ENCODE measurements at regions not wholly inside any gene's neighbourhood (a gene's known extent, or its start where the extent isn't known, plus 50 kb on each side); places are given as distances from the start of the nearest gene placed in this dataset.
"Not testable (repeated sequence)": the region's sequence is repeated elsewhere in the genome, so short reads cannot be mapped to it uniquely, and the experiment has no call there.

DNA sequence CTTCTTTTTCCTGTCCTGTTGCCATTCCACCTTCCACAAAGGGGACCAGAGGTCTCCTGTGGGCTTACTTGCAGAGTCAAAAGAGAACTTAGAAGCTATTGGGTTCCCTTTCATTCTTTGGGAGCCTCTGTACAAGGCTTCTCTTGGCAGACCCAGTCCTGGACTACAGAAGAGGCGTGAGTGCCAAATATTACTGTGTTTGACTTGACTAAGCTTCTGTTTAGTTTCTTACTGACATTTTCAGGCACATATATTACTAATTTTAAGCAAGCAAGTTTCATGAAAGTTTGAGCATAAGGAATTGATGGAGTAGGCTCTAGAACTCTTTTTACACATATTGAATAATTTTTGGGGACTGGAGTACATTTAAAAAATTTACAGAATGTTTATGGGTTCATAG lies 254.4 kb downstream of the HAPSTR1 start:
- intact Hi-C loops (cut with DNase I): no loop called here
- TF ChIP-seq, protein P1, sequence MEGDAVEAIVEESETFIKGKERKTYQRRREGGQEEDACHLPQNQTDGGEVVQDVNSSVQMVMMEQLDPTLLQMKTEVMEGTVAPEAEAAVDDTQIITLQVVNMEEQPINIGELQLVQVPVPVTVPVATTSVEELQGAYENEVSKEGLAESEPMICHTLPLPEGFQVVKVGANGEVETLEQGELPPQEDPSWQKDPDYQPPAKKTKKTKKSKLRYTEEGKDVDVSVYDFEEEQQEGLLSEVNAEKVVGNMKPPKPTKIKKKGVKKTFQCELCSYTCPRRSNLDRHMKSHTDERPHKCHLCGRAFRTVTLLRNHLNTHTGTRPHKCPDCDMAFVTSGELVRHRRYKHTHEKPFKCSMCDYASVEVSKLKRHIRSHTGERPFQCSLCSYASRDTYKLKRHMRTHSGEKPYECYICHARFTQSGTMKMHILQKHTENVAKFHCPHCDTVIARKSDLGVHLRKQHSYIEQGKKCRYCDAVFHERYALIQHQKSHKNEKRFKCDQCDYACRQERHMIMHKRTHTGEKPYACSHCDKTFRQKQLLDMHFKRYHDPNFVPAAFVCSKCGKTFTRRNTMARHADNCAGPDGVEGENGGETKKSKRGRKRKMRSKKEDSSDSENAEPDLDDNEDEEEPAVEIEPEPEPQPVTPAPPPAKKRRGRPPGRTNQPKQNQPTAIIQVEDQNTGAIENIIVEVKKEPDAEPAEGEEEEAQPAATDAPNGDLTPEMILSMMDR (IDR thresholded peaks at IDR 0.05): no peak

DNA sequence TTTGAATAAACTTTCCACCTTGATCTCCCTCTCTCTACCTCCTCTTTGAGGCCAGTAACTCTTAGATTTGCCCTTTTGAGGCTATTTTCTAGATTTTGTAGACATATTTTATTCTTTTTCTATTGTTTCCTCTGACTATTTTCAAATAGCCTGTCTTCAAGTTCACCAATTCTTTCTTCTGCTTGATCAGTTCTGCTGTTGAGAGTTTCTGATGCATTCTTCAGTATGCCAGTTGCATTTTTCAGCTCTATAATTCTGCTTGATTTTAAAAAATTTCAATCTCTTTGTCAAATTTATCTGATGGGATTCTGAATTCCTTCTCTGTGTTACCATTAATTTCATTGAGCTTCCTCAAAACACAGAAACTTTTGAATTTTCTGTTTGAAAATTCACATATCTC lies 257.5 kb downstream of the HAPSTR1 start:
- Histone ChIP-seq H3K27ac (no peak overlapping the region), H3K36me3 (no peaks in the 10 kb centered on the region), H3K4me3 (no peak overlapping the region), H3K9me3 (no peaks in the 10 kb centered on the region), H3K27me3 (no peaks in the 10 kb centered on the region), H3K4me1 (no peaks in the 10 kb centered on the region)
- intact Hi-C loops (cut with DNase I): no loop called here
- TF ChIP-seq, protein P1 (IDR thresholded peaks at IDR 0.05): no peak
- ATAC-seq (no peak), DNase-seq (no peak)

More for the DNA sequence above, 254.4 kb downstream of the HAPSTR1 start:
- no peak for DNase-seq
- H3K36me3 ChIP-seq: no peaks in the 10 kb centered on the region
- H3K4me3 ChIP-seq: no peak overlapping the region
- no peak for ATAC-seq
- H3K4me1 ChIP-seq: no peaks in the 10 kb centered on the region
- H3K9me3 ChIP-seq: no peaks in the 10 kb centered on the region
- no peaks in the 10 kb centered on the region for H3K27me3 ChIP-seq
- no peak overlapping the region for H3K27ac ChIP-seq

- DNase-seq; H3K9me3 ChIP-seq; H3K27me3 ChIP-seq; H3K27ac ChIP-seq; ATAC-seq; H3K36me3 ChIP-seq; intact Hi-C loops (cut with DNase I); H3K4me3 ChIP-seq; H3K4me1 ChIP-seq: not testable (repeated sequence)
Observed at GRCh38 chr16:9349373-9349960, 258.0 kb downstream of the HAPSTR1 start.

DNA sequence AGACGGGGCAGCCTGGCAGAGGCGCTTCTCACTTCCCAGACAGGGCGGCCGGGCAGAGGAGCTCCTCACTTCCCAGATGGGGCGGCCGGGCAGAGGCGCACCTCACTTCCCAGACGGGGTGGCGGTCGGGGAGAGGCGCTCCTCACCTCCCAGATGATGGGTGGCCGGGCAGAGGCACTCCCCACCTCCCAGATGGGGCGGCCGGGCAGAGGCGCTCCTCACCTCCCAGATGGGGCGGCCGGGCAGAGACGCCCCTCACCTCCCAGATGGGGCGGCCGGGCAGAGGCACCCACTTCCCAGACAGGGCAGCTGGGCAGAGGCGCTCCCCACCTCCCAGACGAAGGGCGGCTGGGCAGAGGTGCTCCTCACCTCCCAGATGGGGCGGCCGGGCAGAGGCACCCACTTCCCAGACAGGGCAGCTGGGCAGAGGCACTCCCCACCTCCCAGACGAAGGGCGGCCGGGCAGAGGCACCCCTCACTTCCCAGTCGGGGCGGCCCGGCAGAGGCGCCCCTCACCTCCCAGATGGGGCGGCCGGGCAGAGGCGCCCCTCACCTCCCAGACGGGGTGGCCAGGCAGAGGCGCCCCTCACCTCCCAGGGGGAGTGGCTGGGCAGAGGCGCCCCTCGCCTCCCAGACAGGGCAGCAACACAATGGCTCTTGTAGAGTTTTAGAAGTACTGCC lies 258.8 kb downstream of the HAPSTR1 start:
- H3K27ac ChIP-seq; intact Hi-C loops (cut with DNase I); DNase-seq; ATAC-seq; H3K36me3 ChIP-seq; H3K4me1 ChIP-seq; H3K27me3 ChIP-seq; H3K9me3 ChIP-seq; H3K4me3 ChIP-seq: not testable (repeated sequence)

DNA sequence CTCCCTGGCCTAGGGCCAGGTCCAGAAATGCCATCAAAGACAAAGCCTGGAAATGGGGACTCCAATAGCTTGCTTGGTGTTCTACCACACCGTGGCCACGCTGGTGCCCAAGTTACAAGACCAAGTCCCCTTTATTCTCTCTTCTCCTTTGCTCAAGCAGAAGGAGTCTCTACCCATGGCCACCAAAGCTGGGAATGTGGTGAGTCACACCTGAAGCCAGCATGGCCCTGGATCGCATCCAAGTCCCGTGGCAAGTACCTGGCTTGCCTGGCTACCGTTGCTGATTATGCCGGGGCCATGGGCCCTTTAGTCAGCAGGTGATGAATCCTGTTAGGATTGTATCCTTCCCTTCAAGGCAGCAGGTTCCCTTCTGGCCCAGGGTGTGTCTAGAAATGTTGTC lies 260.0 kb downstream of the HAPSTR1 start:
- Histone ChIP-seq H3K27me3 (no peaks in the 10 kb centered on the region), H3K4me3 (no peak overlapping the region)
- no peak for ATAC-seq

GRCh38 chr16:9351841-9352434 lies 260.5 kb downstream of the HAPSTR1 start:
- no peaks in the 10 kb centered on the region for H3K4me1 ChIP-seq

More for the DNA sequence above, 260.0 kb downstream of the HAPSTR1 start:
- no peak for DNase-seq
- intact Hi-C loops (cut with DNase I): no loop called here
- Histone ChIP-seq H3K27ac (no peak overlapping the region), H3K4me1 (no peaks in the 10 kb centered on the region), H3K36me3 (no peaks in the 10 kb centered on the region), H3K9me3 (peaks cover 1% of the 10 kb centered on the region)
- TF ChIP-seq, protein P1 (IDR thresholded peaks at IDR 0.05): no peak

More at GRCh38 chr16:9351841-9352434, 260.5 kb downstream of the HAPSTR1 start:
- Histone ChIP-seq H3K4me3 (no peak overlapping the region), H3K27me3 (no peaks in the 10 kb centered on the region), H3K36me3 (no peaks in the 10 kb centered on the region), H3K27ac (no peak overlapping the region), H3K9me3 (peaks cover 6% of the 10 kb centered on the region)
- no peak for DNase-seq
- ATAC-seq: no peak
- TF ChIP-seq, protein P1 (IDR thresholded peaks at IDR 0.05): no peak
- intact Hi-C loops (cut with DNase I): no loop called here
